ENCODE measurements at regions not wholly inside any gene's neighbourhood (a gene's known extent, or its start where the extent isn't known, plus 50 kb on each side); places are given as distances from the start of the nearest gene placed in this dataset.

DNA sequence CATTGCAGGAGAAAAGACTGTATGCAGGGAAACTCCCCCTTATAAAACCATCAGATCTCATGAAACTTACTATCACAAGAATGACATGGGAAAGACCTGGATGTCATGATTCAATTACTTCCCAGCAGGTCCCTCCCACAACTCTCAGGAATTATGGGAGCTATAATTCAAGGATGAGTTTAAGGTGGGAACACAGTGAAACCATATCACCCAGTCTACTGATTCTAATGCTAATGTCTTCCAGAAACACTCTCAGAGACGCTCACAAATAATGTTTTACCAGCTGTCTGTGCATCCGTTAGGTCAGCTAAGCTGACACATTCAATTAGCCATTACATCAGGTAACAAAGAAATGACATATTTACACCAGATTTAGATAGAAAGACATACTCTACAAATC is 637.9 kb downstream of the NLGN4Y start:
- DNase-seq (ENCODE audit: low spot score) = no peak

DNA sequence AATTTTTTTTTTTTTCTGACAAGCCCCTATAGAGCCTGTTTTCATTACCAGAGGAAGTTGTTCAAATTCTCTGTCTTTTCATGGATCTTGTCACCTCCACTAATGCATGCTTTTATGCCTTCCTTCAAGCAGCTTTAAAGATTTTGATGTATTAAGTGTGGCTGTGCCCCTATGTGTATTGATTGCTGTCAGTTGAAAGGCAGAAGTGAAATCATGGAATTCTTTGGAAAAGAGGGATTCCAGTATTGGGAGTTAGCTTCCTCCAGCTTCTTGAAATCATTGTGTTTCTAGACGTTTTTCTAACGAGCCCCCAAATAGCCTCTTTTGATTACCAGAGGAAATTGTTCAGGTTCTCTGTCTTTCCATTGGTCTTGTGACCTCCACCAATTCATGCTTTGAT is 655.6 kb downstream of the NLGN4Y start:
- no peak for DNase-seq (ENCODE audit: low spot score)

DNA sequence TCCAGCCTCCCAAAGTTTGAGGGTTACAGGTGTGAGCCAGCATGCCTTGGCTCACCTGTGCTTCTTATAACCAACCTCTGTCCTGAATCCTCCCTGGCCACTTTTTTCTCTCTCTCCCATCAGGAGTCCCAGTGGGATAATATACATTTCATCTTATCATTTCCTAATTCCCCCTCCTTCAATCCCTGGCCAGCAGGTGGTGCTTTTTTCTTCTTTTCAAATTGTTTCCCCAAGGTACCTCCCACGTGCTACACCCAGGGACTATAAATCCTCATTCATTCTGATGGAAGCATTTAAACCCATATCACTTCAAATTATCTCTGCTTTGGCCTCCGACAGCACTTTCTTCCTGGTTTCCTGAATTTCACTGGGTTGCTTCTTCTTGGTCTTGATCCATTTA is 704.7 kb downstream of the NLGN4Y start:
- no peak for DNase-seq (ENCODE audit: low spot score)

DNA sequence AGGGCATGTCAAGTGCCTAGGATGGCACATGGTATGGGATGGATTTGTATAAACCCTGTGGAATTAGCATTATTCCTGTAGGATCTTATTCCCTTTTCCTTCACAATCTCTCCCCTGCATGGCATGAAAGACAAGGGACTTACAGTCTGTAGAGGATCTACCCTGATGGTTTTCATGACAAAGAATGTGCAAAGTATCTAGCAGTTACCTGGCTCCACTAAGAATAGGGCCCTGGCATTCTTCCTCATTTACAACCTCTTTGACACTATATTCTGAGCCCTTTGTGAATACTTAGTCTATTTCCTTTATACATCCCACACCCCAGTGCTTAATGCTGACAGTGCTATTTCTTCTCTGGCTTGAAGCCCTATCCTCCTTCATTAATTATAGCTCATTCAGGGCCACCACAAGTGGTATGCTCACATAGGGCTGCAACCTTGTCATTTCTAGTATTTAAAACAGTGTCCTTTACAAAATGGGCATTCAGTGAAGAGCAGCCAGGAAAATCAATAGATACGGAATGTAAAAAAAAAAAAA is 715.3 kb downstream of the NLGN4Y start:
- no peak for DNase-seq (ENCODE audit: low spot score)

DNA sequence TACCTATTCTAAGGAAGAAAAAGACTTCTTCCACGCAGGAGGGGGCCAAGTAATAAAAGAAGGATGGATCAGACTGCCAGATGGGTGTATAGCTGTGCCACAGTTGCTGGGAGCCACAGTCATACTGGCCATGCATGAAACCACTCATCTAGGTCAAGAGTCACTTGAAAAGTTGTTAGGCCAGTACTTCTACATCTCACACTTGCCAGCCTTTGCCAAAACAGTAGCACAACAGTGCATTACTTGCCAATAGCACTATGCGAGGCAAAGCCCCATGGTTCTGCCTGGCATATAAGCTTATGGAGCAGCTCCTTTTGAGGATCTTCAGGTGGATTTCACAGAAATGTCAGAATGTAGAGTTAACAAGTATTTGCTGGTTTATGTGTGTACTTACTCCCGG is 735.0 kb downstream of the NLGN4Y start:
- DNase-seq (ENCODE audit: low spot score) = no peak

DNA sequence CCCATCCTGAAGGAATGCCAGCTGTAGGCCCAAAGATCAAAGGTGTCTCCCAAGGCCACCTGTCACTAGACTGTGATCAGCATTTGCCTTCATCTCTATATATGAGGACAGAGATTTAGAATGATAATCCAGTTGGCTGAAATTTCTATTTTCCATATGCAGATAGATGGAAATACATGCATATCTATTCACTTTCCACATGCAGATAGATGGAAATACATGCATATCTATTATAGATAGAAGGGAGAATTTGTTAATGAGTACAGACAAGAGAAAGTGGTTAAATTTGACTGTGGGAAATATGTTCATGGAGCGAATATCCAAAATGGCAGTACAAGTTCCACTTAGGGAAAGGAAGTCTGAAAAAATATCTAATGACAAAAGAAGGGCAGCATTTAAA is 762.2 kb downstream of the NLGN4Y start:
- DNase-seq (ENCODE audit: low spot score) = no peak

DNA sequence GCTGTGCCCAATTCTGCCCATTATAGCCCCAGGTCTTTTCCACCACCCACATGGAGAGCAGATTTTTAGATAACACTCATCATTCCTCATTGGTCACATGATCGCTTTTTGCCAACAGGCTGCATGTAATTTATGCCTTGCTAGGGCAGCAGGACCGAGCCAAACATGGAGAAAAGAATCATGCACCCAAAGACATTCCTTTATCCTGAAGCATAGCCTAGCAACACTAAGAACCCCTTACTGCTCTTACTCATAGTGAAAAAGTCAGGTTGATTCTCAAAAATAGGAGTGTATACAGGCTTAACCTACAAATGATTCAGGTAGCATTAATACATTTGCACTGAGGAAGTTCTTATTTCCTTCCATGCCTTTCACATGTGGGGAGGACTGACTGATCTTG is 765.5 kb downstream of the NLGN4Y start:
- DNase-seq (ENCODE audit: low spot score) = no peak

DNA sequence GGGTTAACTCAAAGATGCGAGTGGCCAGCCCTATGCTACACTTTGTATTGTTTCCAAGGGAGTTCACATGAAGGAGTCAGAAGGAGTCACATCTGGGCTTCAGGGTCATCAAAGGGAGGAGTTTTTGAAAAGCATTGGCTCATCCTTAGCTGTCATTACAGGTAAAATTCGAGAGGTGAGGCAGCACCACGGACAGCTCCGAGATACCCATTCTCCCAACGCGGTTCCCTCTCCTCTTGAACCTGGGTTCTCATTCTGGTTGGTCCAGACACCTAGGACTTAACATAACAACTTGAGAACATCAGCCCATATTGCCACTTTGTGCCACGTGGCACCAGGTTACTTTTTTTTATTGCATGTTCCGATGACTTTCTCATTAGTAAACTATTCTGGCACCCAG is 768.6 kb downstream of the NLGN4Y start:
- no peak for DNase-seq (ENCODE audit: low spot score)

DNA sequence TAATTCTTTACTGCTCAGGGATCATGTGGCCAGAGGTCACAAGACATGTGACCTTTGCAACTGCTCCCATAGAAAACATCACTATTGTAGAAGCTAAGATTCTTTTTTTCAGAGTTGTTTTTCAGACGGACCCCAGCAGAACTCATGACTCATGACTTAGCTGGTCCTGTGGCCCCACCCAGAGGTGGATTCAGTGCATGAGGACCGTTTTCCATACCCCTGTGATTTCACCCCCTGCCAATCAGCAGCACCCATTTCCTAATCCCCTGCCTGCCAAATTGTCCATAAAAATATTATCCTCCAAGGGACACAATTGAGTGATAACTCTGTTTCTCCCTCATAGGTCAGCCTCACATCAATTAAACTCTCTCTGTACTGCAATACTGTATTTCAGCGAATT is 777.5 kb downstream of the NLGN4Y start:
- DNase-seq (ENCODE audit: low spot score) = no peak

DNA sequence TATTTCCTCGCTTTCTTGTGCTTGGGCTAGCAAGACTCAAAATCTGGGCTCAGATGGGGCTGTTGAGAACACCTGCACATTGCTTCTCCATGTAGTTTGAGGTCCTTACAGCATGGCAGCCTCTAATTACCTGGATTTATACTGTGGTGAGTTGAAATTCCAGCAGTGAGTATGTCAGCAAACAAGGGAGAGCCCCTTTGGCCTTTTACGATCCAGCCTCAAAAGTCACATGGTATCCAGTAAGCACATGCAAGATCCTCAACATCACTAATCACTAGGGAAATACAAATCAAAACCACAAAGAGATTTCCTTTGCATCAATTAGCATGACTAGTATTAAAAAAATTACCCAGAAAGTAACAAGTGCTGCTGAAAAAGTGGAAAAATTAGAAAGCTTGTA is 787.8 kb downstream of the NLGN4Y start:
- no peak for DNase-seq (ENCODE audit: low spot score)

DNA sequence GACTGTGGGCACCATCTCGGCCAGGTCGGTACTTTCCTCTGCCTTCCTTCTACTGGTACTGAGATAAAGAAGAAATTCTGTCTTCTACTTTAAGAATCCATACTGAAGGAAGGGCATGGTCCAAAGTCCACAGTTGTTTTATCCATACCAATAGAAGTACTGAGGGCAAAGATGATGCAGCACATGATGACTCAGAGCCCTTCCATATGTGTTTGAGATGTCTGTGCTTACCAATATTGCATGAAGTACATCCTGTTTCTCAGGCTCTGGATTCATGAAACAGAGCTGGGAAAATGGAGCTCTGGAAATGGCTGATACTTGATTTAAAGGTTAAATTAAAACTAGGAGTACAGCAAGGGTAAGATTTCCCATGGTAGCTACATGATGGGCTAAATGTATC is 799.9 kb downstream of the NLGN4Y start:
- no peak for DNase-seq (ENCODE audit: low spot score)

DNA sequence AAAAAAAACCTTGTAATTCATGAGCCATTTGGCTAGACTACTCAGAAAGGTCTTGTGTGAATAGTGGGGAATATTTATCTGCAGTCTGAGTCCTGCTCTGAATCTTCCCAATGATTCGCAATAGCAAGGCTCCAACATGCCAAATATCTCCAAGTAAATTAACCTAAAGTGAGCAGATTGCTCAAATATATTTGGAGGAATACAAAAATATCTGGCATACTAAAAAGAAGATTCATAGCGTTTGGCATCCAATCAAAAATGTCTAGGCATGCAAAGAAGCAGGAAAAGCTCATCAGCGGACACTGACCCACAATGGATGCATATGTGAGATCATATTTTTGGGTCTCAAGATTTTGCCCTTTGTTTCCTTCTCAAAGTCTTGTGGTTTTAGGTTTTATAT is 800.9 kb downstream of the NLGN4Y start:
- no peak for DNase-seq (ENCODE audit: low spot score)

DNA sequence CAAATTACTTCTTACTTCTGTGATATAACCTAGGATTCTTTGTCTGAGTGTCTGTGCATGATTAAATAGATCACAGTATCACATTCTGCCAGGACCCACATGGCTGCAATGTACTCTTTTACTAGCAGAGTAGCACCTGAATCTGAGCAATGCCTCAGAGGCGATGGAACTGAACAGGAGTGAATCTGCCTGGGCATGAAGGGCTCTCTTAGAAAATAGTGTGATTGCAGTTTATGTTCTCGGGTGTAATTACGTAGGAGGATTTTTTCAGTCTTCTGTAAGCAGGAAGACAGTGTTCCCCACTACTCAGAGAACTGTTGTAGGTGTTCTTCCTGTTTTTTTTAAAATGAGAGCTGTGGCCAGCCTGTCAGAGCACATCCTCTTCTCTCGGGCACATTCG is 802.3 kb downstream of the NLGN4Y start:
- no peak for DNase-seq (ENCODE audit: low spot score)

DNA sequence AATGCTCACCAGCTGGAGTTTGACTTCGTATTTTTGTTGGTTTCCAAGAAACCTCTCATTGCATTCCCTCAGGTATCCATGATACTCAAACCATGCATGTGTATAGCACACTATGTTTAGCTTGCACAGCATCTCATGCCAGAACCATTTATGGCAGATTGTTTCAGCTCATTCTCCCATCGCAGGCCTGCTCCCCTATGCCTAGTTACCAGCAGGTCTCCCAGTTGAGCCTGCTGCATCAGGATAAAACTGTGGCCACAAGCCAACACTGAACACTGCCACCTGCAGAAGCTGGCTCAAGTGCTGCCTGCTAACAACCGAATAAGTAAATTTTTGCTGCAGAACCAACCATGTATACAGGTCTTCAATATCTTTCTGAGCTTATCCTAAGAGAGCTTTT is 804.5 kb downstream of the NLGN4Y start:
- no peak for DNase-seq (ENCODE audit: low spot score)

DNA sequence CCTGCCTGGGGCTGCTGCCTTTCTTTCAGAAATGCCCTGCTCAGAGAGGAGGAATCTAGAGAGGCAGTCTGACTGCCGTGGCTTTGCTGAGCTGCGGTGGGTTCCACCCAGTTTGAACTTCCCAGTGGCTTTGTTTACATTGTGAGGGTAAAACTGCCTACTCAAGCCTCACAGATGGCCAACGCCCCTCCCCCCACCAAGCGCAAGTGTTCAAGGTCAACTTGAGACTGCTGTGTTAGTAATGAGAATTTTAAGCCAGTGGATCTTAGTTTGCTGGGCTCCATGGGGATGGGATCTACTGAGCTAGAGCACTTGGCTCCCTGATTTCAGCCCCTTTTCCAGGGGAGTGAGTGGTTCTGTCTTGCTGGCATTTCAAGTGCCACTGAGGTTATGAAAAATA is 819.2 kb downstream of the NLGN4Y start:
- DNase-seq (ENCODE audit: low spot score) = no peak

DNA sequence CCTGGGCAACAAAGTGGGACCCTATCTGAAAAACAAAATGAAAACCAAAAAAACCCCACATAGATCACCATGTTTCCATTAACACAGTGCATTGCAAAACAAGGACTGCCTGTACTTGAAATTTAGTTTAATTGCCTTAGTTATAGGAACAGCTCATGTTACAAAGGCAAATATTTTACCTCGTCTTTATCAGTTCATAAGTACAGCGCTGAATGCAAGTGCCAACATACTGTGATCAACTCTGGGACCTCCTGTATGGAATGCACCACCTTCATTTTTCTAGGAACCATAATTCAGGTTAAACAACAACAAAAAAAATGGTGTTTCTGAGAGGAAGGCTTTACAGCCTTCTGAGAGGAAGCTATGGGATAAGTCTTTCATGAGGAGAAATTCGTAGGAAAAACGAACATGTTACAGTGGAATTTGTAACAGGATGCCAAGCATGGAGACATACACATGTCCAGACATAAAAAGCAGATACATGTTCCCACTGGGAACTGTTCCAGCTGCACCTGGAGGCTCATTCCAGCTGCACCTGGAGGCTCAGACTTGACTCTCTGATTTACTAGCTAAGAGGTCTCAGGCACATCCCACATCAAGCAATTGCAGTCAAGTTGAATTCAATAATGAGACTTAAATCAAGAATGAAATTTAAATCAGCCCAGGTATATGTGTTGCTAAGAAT is 821.3 kb downstream of the NLGN4Y start:
- DNase-seq (ENCODE audit: low spot score) = no peak

DNA sequence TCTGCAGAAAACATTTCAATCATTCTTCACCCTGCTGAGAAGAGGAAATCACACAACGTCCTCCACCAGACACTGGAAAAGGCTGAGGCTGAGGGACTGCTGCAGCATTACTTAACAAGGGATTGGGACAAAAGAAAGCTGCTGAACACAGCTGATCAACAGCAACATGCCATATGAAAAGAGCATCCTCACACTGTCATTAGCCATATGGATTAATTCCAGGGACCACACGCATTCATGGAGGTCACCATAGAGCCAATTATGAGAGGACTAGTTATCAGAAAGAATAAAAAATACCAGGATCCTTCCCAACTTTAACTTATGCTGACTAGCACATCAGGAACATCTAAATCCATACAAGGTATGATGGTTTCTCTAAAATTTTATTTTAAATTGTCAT is 825.0 kb downstream of the NLGN4Y start:
- DNase-seq (ENCODE audit: low spot score) = no peak

DNA sequence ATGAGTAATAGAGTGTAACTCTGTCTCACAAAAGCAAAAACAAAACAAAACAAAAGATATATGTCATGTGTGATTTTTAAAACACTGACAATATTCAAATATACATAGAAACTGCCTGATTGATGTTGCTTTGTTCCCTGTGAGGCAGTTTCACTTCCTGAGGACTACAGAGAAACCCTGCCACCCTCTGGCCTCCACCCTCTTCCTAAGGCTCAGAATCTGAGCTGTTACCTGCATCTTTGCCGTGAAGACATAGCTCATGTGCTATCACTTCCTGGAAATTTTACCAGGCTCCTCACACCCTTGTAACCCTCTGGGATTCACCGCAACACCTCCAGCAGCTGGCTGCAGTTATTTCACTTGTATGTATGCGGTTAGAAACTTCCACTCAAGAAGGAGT is 831.0 kb downstream of the NLGN4Y start:
- DNase-seq (ENCODE audit: low spot score) = no peak

DNA sequence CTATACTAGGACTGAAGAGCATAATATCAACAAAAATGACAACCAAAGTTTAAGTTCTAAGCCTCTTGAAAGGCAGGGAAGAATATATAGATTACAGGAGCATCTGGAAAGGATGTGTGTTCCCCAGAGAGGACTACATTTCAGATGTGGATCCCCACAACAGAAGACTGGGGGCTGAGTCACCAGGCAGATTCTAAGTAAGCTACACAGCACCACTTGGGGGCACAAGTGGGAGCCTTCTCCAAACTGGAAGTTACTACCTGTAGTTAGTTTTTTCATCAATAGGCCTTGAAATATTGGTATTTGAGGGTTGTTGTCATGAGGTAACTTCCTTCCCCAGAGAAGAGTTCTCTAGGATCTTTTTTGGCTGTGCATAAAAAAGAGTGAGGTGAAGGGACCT is 836.1 kb downstream of the NLGN4Y start:
- no peak for DNase-seq (ENCODE audit: low spot score)

DNA sequence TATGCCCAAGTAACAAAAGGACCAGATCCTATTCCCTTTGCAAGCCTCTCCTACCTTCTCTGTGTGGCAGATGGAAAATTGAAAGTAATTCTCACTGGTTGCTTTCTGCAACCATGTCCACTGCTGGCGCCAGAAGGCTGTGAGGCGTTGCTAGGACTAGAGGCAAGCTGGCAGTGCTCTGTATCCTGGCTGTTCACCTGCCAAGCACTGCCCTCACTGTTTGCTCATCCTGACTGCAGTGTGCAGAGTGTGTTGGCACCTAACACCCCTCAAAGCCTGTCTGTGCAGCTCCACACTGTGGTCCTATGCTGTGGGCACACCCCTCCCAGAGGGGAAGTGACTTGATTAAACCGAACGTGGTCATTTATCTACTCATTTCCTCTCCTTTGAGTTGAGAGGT is 840.7 kb downstream of the NLGN4Y start:
- no peak for DNase-seq (ENCODE audit: low spot score)

DNA sequence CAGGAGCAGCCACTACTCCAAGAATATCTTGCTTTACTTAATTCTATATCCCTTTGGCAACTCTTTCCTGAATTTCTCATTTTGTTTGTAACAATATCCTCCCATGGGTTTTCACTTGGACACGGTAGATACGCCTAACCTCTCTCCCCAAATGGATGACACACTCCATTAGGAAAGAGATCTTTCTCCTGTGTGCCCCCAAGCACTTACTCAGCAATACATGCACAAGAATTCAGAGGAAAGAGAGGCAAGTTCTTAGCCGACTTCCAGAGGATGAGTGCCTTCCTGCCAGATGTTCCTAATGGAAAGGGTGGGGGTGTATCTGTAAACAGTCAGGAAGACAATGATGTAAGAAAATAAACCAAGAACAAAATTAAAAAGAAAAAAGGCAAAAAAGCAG is 844.5 kb downstream of the NLGN4Y start:
- no peak for DNase-seq (ENCODE audit: low spot score)

DNA sequence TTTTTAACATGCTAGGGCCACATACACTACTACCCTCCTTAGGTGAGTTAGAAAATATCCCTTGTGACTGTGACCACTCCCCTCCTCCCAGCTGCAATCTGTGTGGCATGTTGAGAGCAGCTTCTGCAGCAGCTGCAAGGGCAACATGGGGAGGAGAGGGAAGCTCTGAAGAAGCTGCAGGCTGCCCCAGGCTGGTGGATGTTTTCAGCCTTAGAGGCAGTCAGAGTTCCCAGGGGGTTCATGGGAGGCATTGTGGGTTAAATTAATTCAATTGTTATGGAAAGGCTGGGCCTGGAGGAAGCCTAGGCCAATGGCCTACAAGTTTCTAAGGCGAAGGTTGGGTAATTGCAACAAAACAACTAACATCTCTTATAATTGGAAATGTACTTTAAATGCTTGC is 860.8 kb downstream of the NLGN4Y start:
- no peak for DNase-seq (ENCODE audit: low spot score)

DNA sequence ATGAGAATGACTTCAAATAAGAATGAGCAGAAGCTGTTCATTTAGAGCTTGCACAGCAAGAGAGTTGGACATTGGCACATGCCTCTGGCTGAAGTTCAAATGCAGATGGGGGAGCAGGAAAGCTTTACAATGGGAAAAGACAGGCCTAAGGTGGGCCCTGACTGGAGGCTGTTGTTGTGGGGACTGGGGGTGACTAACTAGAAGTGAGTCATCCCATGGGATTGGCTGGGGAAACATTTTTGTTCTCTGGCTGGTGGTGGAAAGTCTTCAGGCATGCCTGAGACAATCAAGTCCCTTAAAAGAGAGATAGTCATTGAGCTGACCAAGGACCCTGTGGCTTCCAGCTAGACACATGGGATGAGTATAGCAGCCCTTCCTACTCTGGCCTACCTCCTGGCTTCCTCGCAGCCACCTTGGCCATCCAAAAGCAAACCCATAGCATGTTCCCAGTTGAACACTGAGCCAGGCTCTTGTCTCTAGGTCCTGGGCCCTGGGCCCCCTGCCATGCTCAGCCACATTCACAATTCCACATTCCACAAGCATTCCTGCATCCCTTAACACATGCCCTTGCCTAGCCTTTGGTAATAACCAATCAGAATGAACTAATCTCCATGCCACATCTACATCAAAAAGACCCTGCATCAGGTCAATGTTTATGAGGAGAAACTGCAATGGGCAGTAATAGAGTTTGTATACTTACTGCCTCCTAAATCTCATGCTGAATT is 873.4 kb downstream of the NLGN4Y start:
- no peak for DNase-seq (ENCODE audit: low spot score)

DNA sequence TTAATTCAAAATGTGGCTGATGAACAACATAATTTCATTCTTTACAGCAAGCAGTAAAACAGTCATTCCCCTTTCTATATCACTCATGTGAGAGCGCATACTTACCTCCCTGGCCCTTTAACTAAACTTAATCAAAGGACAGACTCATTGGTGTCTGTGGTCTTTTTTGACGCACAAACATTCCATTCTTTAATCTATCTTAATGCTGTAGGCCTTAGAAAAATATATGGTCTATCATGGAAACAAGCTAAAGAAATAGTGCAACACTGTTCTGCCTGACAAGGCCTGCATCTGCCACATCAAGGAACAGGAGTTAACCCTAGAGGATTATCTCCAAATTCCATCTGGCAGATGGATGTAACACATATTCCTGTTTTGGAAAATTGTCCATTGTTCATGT is 878.1 kb downstream of the NLGN4Y start:
- peak; percentile 90 for DNase-seq (ENCODE audit: low spot score)

All from umbilical cord (tissue), 1 donor.